ENCODE measurements at regions not wholly inside any gene's neighbourhood (a gene's known extent, or its start where the extent isn't known, plus 50 kb on each side); places are given as distances from the start of the nearest gene placed in this dataset.

DNA sequence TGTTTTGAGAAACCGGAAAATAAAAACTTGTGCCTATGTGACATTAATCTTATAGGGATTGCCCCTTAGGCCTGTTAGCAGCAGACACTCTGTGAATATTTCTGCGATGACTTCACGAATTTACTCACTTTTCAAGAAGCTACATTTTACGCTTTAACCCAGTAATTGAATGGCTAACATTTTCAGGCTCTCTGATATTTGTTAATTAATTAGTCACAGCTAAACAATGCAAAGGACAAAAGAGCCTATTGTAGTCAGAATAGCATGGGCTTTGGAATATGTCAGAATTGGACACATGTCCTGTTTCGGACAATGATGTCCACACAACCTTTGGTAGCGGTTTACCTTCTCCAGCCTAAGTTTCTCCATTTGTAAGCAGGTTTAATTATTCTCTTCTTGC, 506.6 kb downstream of the EFNB2 start:
- CTCF ChIA-PET: interaction anchor here (1.7 kb wide), 1 partner anchor 9 kb away, joined by 5 read pairs; no protein-coding TSS in a partner anchor
- H3K4me3 ChIP-seq (ENCODE audit: low read depth, low read length): no peak overlapping the region

DNA sequence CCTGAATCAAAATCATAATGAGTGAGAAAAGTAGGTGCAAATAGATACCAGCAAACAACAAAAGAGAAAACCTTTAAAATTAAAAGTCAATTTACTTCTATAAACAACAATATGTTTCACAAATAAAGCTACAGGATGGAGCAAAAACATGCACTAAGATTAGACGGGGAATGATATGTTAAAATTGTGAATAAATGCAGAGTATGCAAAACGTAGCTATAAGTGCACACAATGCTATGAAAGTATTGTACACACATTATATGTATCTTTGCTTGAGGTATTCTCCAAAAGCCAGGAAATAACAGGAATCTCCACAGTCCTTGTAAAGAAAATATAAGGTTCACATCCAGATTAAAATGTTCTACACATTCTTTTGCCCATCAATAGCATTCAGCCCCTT, 523.9 kb downstream of the EFNB2 start:
- Histone ChIP-seq H3K36me3 (ENCODE audit: control insufficient read depth, insufficient read depth, low read length) (no peaks in the 10 kb centered on the region), H3K27me3 (ENCODE audit: control insufficient read depth, insufficient read depth, low read length) (no peaks in the 10 kb centered on the region), H3K4me3 (ENCODE audit: low read depth, low read length) (no peak overlapping the region)
- ChIA-PET CTCF (no interaction called here), POLR2A (no interaction called here)
- DNase-seq (ENCODE audit: low read depth): no peak
- TF ChIP-seq, protein P1, sequence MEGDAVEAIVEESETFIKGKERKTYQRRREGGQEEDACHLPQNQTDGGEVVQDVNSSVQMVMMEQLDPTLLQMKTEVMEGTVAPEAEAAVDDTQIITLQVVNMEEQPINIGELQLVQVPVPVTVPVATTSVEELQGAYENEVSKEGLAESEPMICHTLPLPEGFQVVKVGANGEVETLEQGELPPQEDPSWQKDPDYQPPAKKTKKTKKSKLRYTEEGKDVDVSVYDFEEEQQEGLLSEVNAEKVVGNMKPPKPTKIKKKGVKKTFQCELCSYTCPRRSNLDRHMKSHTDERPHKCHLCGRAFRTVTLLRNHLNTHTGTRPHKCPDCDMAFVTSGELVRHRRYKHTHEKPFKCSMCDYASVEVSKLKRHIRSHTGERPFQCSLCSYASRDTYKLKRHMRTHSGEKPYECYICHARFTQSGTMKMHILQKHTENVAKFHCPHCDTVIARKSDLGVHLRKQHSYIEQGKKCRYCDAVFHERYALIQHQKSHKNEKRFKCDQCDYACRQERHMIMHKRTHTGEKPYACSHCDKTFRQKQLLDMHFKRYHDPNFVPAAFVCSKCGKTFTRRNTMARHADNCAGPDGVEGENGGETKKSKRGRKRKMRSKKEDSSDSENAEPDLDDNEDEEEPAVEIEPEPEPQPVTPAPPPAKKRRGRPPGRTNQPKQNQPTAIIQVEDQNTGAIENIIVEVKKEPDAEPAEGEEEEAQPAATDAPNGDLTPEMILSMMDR (IDR thresholded peaks at IDR 0.05; ENCODE audit: insufficient read depth, low read depth, low read length): no peak

More for the DNA sequence above, 506.6 kb downstream of the EFNB2 start:
- Histone ChIP-seq H3K36me3 (ENCODE audit: control insufficient read depth, insufficient read depth, low read length) (no peaks in the 10 kb centered on the region), H3K27me3 (ENCODE audit: control insufficient read depth, insufficient read depth, low read length) (no peaks in the 10 kb centered on the region)
- no peak for DNase-seq (ENCODE audit: low read depth)
- POLR2A ChIA-PET: no interaction called here
- TF ChIP-seq, protein P1 (IDR thresholded peaks at IDR 0.05; ENCODE audit: insufficient read depth, low read depth, low read length): no peak

DNA sequence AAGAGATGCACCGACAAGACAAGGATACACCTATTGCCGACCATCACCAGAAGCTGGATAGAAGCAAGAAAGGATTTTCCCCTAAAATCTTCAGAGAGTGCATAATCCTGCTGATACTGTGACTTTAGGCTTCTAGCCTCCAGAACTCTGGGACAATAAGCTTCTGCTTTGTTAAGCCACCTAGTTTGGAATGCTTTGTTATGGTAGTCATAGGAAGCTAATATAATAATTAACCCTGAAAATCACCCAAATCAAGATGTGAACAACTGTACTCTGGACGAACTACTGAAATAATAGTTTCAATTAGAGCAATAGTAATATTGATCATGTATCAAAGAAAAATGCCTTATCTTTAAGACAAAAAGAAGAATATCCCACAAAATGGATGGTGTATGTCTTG, 524.6 kb downstream of the EFNB2 start:
- H3K27me3 ChIP-seq (ENCODE audit: control insufficient read depth, insufficient read depth, low read length): no peaks in the 10 kb centered on the region
- TF ChIP-seq, protein P1 (IDR thresholded peaks at IDR 0.05; ENCODE audit: insufficient read depth, low read depth, low read length): no peak
- DNase-seq (ENCODE audit: low read depth): no peak
- H3K4me3 ChIP-seq (ENCODE audit: low read depth, low read length): no peak overlapping the region
- POLR2A ChIA-PET: no interaction called here
- CTCF ChIA-PET: no interaction called here
- H3K36me3 ChIP-seq (ENCODE audit: control insufficient read depth, insufficient read depth, low read length): no peaks in the 10 kb centered on the region

DNA sequence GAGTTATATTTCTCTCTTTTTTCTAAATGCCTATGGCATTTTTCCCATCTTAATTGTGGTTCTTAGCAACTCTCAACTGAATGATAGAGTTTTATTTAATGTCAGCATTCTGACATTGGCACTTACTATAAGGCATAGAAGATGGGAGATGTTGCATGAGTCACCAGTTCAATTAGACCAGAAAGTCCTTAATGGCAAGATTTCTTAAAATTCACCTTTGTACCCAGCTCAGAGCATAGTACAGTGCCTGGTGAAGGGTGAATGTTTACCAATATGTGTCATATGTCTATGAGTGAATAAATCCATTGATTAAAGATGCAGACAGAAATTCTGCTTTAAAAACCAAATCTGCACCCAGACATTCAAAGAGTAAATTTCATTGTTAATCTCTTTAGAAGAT, 526.9 kb downstream of the EFNB2 start:
- Histone ChIP-seq H3K36me3 (ENCODE audit: control insufficient read depth, insufficient read depth, low read length) (no peaks in the 10 kb centered on the region), H3K4me3 (ENCODE audit: low read depth, low read length) (no peak overlapping the region), H3K27me3 (ENCODE audit: control insufficient read depth, insufficient read depth, low read length) (no peaks in the 10 kb centered on the region)
- CTCF ChIA-PET: no interaction called here
- TF ChIP-seq, protein P1 (IDR thresholded peaks at IDR 0.05; ENCODE audit: insufficient read depth, low read depth, low read length): no peak
- POLR2A ChIA-PET: no interaction called here
- DNase-seq (ENCODE audit: low read depth): no peak

DNA sequence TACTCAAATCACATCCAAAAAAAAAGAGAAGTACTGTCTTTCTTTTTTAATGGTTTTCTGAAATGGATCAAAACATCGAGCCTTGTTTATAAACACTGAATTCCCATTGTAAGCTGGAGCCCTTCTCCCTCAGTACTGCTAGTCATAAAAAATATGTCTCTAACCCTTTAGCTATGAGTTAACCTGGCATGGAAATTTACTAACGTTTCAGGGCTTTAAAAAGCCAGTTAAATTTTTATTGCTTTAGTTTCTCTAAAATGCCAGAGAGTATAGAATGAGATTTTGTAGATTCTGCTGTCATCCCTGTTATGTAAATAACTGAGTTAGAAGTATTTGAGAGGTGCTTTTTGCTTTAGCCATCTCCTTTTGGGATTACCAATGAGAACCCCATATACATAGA, 528.3 kb downstream of the EFNB2 start:
- TF ChIP-seq, protein P1 (IDR thresholded peaks at IDR 0.05; ENCODE audit: insufficient read depth, low read depth, low read length): no peak
- no peak for DNase-seq (ENCODE audit: low read depth)
- CTCF ChIA-PET: interaction anchor here (0.7 kb wide), 1 partner anchor 785 kb away, joined by 5 read pairs; no protein-coding TSS in a partner anchor
- no peaks in the 10 kb centered on the region for H3K36me3 ChIP-seq (ENCODE audit: control insufficient read depth, insufficient read depth, low read length)
- POLR2A ChIA-PET: no interaction called here
- no peaks in the 10 kb centered on the region for H3K27me3 ChIP-seq (ENCODE audit: control insufficient read depth, insufficient read depth, low read length)
- H3K4me3 ChIP-seq (ENCODE audit: low read depth, low read length): no peak overlapping the region

Data from BJ (cell line).